PC-9 (cell line): ENCODE measurements at regions not wholly inside any gene's neighbourhood (a gene's known extent, or its start where the extent isn't known, plus 50 kb on each side); places are given as distances from the start of the nearest gene placed in this dataset.

ENCODE experiments used
- BruUV-seq: library from RNA; stranded (reverse); fragments of 400-500 nt; replicated peaks from 2 replicates; lab custom pipeline; 2021; lab: Mats Ljungman, UMichigan
- CTCF ChIA-PET: fragments of 300-600 bp; sonication (Branson Sonifier 250); formaldehyde crosslinking; loops from one replicate; lab custom pipeline; 2022; ENCODE audit warnings: antibody characterized with exemption; lab: Charles Lee
- POLR2A ChIA-PET: fragments of 300-600 bp; sonication (Branson Sonifier 250); formaldehyde crosslinking; loops from one replicate; lab custom pipeline; 2022; ENCODE audit warnings: antibody characterized with exemption; ENCODE audit not compliant: unreplicated experiment; lab: Charles Lee
- DNase-seq, 2 experiments: peaks; one replicate each; pipeline versions ENCODE4 v3.0.0 to v3.0.0-alpha.2; 2015 to 2022; ENCODE audit warnings: mixed read lengths in 1 of 2
- H2AFZ ChIP-seq: fragments of 200-600 bp; sonication (generic); 2 replicates; pipeline ENCODE4 v1.8.1; 2017; ENCODE audit warnings: antibody characterized with exemption
- H3F3A ChIP-seq: fragments of 200-600 bp; sonication (generic); 2 replicates; pipeline ENCODE4 v1.8.1; 2017; ENCODE audit warnings: antibody characterized with exemption, mild to moderate bottlenecking, low read depth; ENCODE audit not compliant: insufficient read depth
- H3K27ac ChIP-seq: fragments of 200-600 bp; sonication (generic); 2 replicates; pipeline ENCODE4 v1.6.1; 2016; ENCODE audit warnings: mixed run types
- H3K27me3 ChIP-seq: fragments of 200-600 bp; sonication (generic); 2 replicates; pipeline ENCODE4 v1.6.1; 2016; ENCODE audit warnings: low read depth, mixed run types; ENCODE audit not compliant: insufficient read depth
- H3K36me3 ChIP-seq: fragments of 200-600 bp; sonication (generic); 2 replicates; pipeline ENCODE4 v1.6.1; 2016; ENCODE audit warnings: low read depth, mixed run types
- H3K4me1 ChIP-seq: fragments of 200-600 bp; sonication (generic); replicated peaks from 2 replicates; pipeline ENCODE4 v1.6.1; 2016; ENCODE audit warnings: mixed run types; ENCODE audit not compliant: insufficient read depth
- H3K4me2 ChIP-seq: fragments of 200-600 bp; sonication (generic); 2 replicates; pipeline ENCODE4 v1.6.1; 2017; ENCODE audit warnings: mixed run types
- H3K4me3 ChIP-seq: fragments of 200-600 bp; sonication (generic); 2 replicates; pipeline ENCODE4 v1.6.1; 2016; ENCODE audit warnings: mixed run types
- H3K79me2 ChIP-seq: fragments of 200-600 bp; sonication (generic); 2 replicates; pipeline ENCODE4 v1.6.1; 2017; ENCODE audit warnings: low read depth, mixed run types
- H3K9me2 ChIP-seq: fragments of 200-600 bp; sonication (generic); 2 replicates; pipeline ENCODE4 v1.8.1; 2017; ENCODE audit warnings: mild to moderate bottlenecking; ENCODE audit not compliant: insufficient read depth
- H3K9me3 ChIP-seq: fragments of 200-600 bp; sonication (generic); 2 replicates; pipeline ENCODE4 v1.8.1; 2016; ENCODE audit warnings: low read depth; ENCODE audit not compliant: insufficient read depth
- H4K20me1 ChIP-seq: fragments of 200-600 bp; sonication (generic); 2 replicates; pipeline ENCODE4 v1.8.1; 2017; ENCODE audit not compliant: insufficient read depth
- EZH2 ChIP-seq: fragments of 200-600 bp; sonication (generic); IDR thresholded peaks from 2 replicates; pipeline ENCODE4 v1.8.0; 2017; ENCODE audit warnings: antibody characterized with exemption, low read depth
- intact Hi-C: fragments of 100-400 bp; cut with micrococcal nuclease; formaldehyde crosslinking; loops from one replicate; pipeline ENCODE4 v1.10.0; 2022; ENCODE audit not compliant: unreplicated experiment
- TF ChIP-seq, protein P1 (sequence below): fragments of 200-600 bp; sonication (generic); conservative IDR thresholded peaks from 2 replicates; pipeline ENCODE4 v1.6.1; 2017; ENCODE audit warnings: mixed run types, antibody characterized with exemption, mild to moderate bottlenecking, moderate library complexity

DNA sequence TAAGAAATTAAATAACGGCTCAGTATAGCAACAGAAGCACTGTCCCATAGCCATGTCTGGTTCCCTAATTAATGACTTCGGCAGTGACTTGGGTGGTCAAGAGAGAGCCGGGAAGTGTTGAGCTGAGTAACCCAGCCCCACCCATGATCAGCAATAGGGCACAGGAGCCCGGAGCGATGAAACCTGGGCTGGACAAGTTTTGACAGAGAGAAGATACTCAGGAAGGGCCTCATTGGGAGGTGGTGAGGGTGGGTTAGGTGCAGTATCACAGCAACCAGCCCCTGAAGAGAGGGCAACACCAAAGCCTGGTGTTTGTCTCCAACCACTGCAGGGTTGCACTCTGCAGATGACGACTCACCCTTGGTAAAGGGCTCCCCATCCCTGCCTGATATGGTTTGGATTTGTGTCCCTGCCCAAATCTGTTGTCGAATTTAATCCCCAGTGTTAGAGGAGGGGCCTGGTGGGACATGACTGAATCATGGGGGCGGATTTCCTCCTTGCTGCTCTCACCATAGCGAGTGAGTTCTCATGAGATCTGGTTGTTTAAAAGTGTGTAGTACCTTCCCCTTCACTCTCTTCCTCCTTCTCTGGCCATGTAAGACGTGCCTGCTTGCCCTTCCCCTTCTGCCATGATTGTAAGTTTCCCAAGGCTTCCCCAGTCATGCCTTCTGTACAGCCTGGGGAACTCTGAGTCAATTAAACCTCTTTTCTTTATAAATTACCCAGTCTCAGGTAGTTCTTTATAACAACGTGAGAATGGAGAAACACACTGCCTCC is 124.9 kb upstream of the MED13L start:
- Histone ChIP-seq H4K20me1 (no peaks in the 10 kb centered on the region), H3K4me1 (peaks cover 15% of the 10 kb centered on the region), H3F3A (peaks cover 13% of the 10 kb centered on the region), H3K27me3 (no peaks in the 10 kb centered on the region), H3K4me3 (no peak overlapping the region), H2AFZ (no peak overlapping the region), H3K27ac (no peak overlapping the region), H3K79me2 (no peaks in the 10 kb centered on the region), H3K4me2 (no peak overlapping the region), H3K36me3 (no peaks in the 10 kb centered on the region), H3K9me2 (no peaks in the 10 kb centered on the region), H3K9me3 (peaks cover 8% of the 10 kb centered on the region; the same call in 1 of the 2 replicates)
- ChIA-PET CTCF (no interaction called here), POLR2A (no interaction called here)
- no peak for DNase-seq
- no TSS peak for BruUV-seq
- no peak for TF ChIP-seq EZH2
- TF ChIP-seq, protein P1, sequence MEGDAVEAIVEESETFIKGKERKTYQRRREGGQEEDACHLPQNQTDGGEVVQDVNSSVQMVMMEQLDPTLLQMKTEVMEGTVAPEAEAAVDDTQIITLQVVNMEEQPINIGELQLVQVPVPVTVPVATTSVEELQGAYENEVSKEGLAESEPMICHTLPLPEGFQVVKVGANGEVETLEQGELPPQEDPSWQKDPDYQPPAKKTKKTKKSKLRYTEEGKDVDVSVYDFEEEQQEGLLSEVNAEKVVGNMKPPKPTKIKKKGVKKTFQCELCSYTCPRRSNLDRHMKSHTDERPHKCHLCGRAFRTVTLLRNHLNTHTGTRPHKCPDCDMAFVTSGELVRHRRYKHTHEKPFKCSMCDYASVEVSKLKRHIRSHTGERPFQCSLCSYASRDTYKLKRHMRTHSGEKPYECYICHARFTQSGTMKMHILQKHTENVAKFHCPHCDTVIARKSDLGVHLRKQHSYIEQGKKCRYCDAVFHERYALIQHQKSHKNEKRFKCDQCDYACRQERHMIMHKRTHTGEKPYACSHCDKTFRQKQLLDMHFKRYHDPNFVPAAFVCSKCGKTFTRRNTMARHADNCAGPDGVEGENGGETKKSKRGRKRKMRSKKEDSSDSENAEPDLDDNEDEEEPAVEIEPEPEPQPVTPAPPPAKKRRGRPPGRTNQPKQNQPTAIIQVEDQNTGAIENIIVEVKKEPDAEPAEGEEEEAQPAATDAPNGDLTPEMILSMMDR = no peak
- intact Hi-C loops = no loop called here

DNA sequence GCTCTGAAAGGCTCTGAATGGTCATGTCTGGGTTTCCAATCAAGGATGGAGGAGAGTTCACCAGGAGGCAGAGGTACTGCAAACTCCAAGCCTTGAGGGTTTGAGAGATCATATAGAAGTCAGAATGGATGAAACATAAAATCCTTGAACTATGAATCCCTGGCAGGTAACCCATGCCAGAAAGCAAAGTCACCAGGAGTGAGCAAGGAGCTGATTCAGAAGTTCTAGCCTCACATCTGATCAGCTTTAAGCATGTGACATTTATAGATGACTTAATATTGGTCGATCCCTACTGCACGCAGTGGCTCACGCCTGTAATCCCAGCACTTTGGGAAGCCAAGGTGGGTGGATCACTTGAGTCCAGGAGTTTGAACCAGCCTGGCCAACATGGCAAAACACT is 126.1 kb upstream of the MED13L start:
- no peaks in the 10 kb centered on the region for H4K20me1 ChIP-seq
- no peak overlapping the region for H3K4me2 ChIP-seq
- peaks cover 14% of the 10 kb centered on the region for H3F3A ChIP-seq
- H3K36me3 ChIP-seq = no peaks in the 10 kb centered on the region
- H3K4me1 ChIP-seq = peaks cover 17% of the 10 kb centered on the region
- TF ChIP-seq, protein P1 = no peak
- no peak for TF ChIP-seq EZH2
- no peak overlapping the region for H2AFZ ChIP-seq
- BruUV-seq = no TSS peak
- H3K4me3 ChIP-seq = no peak overlapping the region
- peaks cover 3% of the 10 kb centered on the region; the same call in 1 of the 2 replicates for H3K9me3 ChIP-seq
- CTCF ChIA-PET = no interaction called here
- intact Hi-C loops = no loop called here
- no peak for DNase-seq
- no peak overlapping the region for H3K27ac ChIP-seq
- no peaks in the 10 kb centered on the region for H3K79me2 ChIP-seq
- no peaks in the 10 kb centered on the region for H3K9me2 ChIP-seq
- POLR2A ChIA-PET = no interaction called here
- H3K27me3 ChIP-seq = no peaks in the 10 kb centered on the region

DNA sequence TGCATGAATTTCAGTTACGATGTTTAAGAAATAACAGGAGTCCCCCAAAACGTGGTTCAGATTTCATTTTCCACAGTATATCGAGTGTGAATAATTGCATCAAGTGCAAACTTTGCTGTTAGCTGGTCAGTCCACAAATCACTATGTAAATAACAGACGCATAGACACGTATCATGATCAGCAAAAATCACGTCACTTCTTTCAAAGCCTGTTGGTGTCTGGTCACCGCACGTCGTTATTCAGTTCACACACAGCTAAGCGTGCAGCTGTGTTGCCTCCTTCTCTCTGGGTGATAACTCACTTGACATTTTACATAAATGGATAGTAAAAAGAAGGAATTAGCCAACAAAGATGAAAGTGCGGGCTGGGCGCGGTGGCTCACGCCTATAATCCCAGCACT is 126.8 kb upstream of the MED13L start:
- Histone ChIP-seq H2AFZ (no peak overlapping the region), H3K4me1 (peaks cover 17% of the 10 kb centered on the region), H4K20me1 (no peaks in the 10 kb centered on the region), H3K27ac (no peak overlapping the region), H3K4me3 (no peak overlapping the region), H3K36me3 (no peaks in the 10 kb centered on the region), H3K27me3 (no peaks in the 10 kb centered on the region), H3K9me3 (no peaks in the 10 kb centered on the region), H3F3A (peaks cover 14% of the 10 kb centered on the region), H3K4me2 (no peak overlapping the region), H3K9me2 (no peaks in the 10 kb centered on the region), H3K79me2 (no peaks in the 10 kb centered on the region)
- CTCF ChIA-PET = no interaction called here
- no peak for DNase-seq
- TF ChIP-seq, protein P1 = no peak
- TF ChIP-seq EZH2 = no peak
- intact Hi-C loops = no loop called here
- POLR2A ChIA-PET = no interaction called here
- BruUV-seq = no TSS peak
